Fibroblast of the aortic adventitia (primary cell): ENCODE measurements at regions not wholly inside any gene's neighbourhood (a gene's known extent, or its start where the extent isn't known, plus 50 kb on each side); places are given as distances from the start of the nearest gene placed in this dataset.
"Not testable (repeated sequence)": the region's sequence is repeated elsewhere in the genome, so short reads cannot be mapped to it uniquely, and the experiment has no call there.

ENCODE experiments used
- DNase-seq: peaks from one replicate; pipeline ENCODE4 v3.0.0-alpha.2; 2010; ENCODE audit warnings: low read depth
- H3K4me3 ChIP-seq: 2 replicates; pipeline ENCODE4 v1.5.1; 2011; ENCODE audit warnings: low read depth, mild to moderate bottlenecking, control low read depth, low read length, moderate library complexity
- CTCF ChIP-seq: IDR thresholded peaks from 2 replicates; pipeline ENCODE4 v1.5.1; 2011; ENCODE audit warnings: mild to moderate bottlenecking, low read length, control low read depth, inconsistent platforms; ENCODE audit not compliant: insufficient read depth

- DNase-seq, result no peak
- TF ChIP-seq CTCF, result no peak
- H3K4me3 ChIP-seq, result no peak overlapping the region
Observed at GRCh38 chr4:45283352-45283751, 557.0 kb upstream of the GNPDA2 start.

- TF ChIP-seq CTCF, result no peak
- no peak for DNase-seq
- H3K4me3 ChIP-seq, result no peak overlapping the region
Observed at GRCh38 chr4:45280121-45280520, 553.8 kb upstream of the GNPDA2 start.

- no peak overlapping the region for H3K4me3 ChIP-seq
- no peak for DNase-seq
- TF ChIP-seq CTCF, result no peak
Observed at GRCh38 chr4:45275862-45276261, 549.5 kb upstream of the GNPDA2 start.

GRCh38 chr4:45248106-45248505 is 521.8 kb upstream of the GNPDA2 start:
- DNase-seq, H3K4me3 ChIP-seq: not testable (repeated sequence)

- DNase-seq, result no peak
- no peak overlapping the region for H3K4me3 ChIP-seq
- no peak for TF ChIP-seq CTCF
Observed at GRCh38 chr4:45241976-45242375, 515.6 kb upstream of the GNPDA2 start.

GRCh38 chr4:45229206-45229605 is 502.9 kb upstream of the GNPDA2 start:
- no peak for DNase-seq
- TF ChIP-seq CTCF, result no peak

GRCh38 chr4:45215976-45216542 is 489.7 kb upstream of the GNPDA2 start:
- TF ChIP-seq CTCF, result no peak
- H3K4me3 ChIP-seq, result no peak overlapping the region
- DNase-seq, result no peak

More at GRCh38 chr4:45229206-45229605, 502.9 kb upstream of the GNPDA2 start:
- no peak overlapping the region for H3K4me3 ChIP-seq

GRCh38 chr4:45208476-45208875 is 482.1 kb upstream of the GNPDA2 start:
- H3K4me3 ChIP-seq, DNase-seq: not testable (repeated sequence)

- H3K4me3 ChIP-seq, DNase-seq: not testable (repeated sequence)
Observed at GRCh38 chr4:45207864-45208331, 481.5 kb upstream of the GNPDA2 start.

- not testable (repeated sequence) for H3K4me3 ChIP-seq, DNase-seq
Observed at GRCh38 chr4:45207241-45207863, 481.0 kb upstream of the GNPDA2 start.
